NCI-H2196 (cell line): ENCODE measurements at regions not wholly inside any gene's neighbourhood (a gene's known extent, or its start where the extent isn't known, plus 50 kb on each side); places are given as distances from the start of the nearest gene placed in this dataset.
"Not testable (repeated sequence)": the region's sequence is repeated elsewhere in the genome, so short reads cannot be mapped to it uniquely, and the experiment has no call there.

Experiments
- DNase-seq: peaks from one replicate; lab custom pipeline; 2025; ENCODE audit not compliant: unreplicated experiment; lab: John Stamatoyannopoulos, UW

DNA sequence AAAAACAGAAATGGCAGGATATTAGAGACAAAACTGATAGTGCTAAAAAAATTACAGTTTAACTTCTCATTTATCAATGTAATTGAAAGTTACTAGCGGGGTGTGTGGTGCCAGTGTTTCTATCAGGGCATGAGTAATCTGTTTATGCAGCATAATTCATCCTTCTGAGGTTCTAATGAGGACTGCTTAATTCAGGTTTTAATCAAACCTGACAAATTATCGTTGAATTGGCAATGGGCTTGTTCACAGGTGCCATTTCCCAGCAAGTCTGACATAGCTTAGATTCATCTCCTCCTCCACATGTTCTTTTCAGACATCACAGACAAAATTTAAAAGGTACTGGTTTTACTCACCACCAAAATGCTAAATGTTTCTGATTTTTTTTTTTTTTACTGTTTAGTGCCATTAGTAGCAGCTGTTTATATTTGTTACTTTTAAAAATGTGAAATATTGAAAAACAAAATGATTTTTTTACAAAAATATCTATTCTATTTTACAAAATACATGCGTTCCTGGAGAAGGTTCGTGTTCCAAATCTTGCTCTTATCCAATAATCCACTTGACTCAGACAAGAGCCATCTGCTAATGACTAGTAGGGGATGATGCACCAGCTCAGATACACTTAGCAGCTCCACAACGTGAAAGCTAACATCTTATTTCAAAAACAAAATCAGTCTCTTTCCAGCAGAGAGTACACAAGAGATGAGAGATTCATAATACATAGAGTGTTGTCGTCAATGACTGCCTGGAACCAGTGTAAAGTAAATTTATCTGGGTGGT, 447.7 kb upstream of the DPPA4 start:
- no peak for DNase-seq

DNA sequence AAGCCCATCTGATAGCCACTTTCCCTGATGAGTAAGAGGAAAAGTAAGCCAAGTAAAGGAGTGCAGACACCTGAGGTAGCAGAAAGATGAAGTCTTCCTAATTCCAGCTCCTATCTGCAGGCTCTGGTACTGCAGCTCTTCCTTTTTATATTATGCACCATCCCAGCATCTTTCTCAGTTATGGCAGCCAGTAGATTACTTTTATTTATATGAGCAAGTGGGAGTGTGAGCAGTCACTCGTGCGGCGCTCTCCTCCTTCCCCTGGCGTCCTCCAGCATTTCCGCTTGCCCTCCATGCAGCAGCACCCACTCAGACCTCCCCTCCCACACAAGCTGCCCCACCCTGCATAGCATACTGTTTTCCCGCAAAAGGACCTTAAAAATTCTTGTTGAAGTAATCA, 465.9 kb upstream of the DPPA4 start:
- no peak for DNase-seq

- no peak for DNase-seq
Measured at GRCh38 chr3:109804697-109805096, 467.4 kb upstream of the DPPA4 start.

- DNase-seq: no peak
Measured at GRCh38 chr3:109806929-109807328, 469.6 kb upstream of the DPPA4 start.

DNA sequence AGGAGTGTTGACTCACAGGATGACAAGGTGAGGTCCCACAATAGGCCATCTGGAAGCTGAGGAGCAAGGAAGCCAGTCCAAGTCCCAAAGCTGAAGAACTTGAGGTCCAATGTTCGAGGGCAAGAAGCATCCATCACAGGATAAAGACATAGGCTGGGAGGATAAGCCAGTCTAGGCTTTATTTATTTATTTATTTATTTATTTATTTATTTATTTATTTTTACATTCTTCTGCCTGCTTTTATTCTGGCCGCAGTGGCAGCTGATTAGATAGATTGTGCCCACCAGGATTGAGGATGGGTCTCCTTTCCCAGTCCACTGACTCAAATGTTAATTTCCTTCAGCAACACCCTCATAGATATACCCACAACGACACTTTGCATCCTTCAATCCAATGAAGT, 472.2 kb upstream of the DPPA4 start:
- no peak for DNase-seq

- DNase-seq: no peak
Measured at GRCh38 chr3:109818081-109818480, 480.7 kb upstream of the DPPA4 start.

- no peak for DNase-seq
Measured at GRCh38 chr3:109819734-109820133, 482.4 kb upstream of the DPPA4 start.

- DNase-seq: no peak
Measured at GRCh38 chr3:109825971-109826810, 488.8 kb upstream of the DPPA4 start.

DNA sequence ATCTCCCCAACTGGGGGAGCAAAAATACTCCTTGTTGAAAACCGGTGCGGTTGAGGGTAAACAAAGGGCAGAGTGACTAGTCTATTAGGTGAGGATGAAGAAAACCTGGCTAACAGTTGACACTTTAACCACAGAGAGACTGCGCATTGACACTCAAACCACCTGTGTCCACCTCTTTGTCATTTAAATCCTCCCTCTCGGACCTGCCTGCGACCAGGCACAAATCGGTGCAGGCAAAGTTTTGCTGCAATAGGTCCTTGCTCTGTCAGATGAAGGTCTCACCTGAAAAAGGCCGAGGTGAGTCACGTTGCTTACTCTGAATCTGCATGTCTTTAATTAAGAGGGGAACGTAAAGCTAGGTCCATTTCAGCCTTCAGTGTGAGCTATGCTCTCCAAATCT, 494.1 kb upstream of the DPPA4 start:
- no peak for DNase-seq

DNA sequence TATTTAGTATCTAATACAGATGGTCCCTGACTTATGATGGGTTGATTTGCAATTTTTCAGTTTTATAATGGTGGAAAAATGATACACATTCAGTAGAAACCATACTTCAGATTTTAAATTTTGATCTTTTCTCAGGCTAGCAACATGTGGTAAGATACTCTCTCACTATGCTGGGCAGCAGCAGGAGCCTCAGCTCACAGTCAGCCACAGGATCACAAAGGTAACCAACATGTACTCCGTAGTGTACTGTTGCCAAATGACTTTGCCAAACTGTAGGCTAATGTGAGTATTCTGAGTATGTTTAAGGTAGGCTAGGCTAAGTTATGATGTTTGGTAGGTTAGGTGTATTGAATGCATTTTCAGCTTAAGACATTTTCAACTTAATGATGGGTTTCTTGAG, 498.6 kb upstream of the DPPA4 start:
- no peak for DNase-seq

DNA sequence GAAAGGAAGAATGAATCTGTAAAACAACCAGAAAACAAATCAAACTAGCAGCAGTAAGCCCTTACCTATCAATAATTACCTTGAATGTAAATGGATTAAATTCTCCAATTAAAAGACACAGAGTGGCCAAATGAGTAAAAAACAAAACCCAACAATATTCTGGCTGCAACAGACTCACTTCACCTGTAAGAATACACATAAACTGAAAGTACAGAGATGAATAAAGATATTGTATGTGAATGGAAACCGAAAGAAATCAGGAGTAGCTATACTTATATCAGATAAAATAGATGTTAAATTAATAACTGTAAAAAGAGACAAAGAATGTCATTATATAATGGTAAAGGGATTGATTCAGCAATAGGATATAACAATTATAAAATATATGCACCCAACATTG, 514.5 kb upstream of the DPPA4 start:
- DNase-seq: no peak

DNA sequence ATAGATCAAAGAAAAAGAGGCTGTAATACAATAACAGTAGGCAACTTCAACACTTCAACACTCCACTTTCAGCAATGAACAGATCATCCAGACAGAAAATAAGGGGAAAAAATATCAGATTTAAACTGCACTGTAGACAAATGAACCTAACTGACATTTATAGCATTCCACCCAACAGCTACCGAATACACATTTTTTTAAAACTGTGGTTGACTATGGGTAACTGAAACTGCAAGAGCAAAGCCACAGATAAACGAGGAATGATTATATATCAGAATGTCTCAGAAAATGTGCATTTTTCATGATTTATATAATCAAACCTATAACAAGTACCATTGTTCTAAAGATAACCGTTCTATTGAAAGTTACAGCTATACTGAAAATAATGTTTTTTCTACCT, 514.9 kb upstream of the DPPA4 start:
- no peak for DNase-seq

DNA sequence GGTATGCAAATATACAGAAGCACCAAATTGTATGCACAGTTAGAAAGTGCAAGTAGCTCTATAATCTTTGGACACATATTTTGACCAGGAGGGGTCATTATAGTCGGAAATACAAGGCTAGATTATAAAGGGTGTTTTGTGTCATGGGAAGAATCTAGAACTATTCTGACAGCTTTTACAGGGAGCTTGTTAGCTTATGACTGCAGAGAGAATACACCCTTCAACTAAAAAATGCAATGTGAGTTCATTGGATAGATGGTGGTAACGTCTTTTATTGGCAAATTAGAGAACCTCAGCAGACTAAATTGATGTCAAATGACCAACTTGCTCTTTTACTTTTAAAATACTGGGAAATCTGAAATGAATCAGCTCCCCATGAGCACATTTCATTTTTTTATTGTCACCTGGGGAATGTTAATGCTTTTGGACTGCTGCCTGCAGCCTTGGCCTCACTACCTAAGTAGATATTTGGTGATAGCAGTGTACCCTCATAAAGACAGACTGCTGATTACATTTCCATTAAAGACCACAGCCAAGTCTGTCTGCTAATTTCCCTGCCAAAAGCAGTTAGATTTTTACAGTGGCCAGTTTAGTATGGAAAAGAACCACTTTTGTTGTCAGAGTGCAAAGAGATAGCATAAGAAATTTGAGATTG, 515.9 kb upstream of the DPPA4 start:
- no peak for DNase-seq

- no peak for DNase-seq
Measured at GRCh38 chr3:109863701-109864100, 526.4 kb upstream of the DPPA4 start.

DNA sequence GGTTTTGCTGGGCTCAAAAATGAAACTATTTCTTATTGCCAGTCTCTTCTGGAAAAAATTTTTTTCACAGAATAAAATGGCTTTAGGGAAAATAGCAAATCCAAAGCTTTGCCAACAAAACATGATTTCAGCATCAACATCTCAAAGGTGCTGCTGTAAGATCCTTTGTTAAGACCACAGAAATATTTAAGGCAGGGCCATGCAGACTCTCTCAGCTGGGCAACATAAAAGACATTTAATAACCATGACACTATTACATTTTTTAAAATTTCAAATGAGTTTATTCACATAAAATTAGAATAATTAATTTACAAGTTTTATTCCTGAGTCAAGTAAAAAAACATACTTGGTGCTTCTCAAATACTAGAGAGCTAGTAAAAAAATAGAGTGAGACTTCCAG, 527.1 kb upstream of the DPPA4 start:
- no peak for DNase-seq

GRCh38 chr3:109869586-109869985, 532.2 kb upstream of the DPPA4 start:
- no peak for DNase-seq

GRCh38 chr3:109874896-109875708, 537.8 kb upstream of the DPPA4 start:
- DNase-seq: no peak

DNA sequence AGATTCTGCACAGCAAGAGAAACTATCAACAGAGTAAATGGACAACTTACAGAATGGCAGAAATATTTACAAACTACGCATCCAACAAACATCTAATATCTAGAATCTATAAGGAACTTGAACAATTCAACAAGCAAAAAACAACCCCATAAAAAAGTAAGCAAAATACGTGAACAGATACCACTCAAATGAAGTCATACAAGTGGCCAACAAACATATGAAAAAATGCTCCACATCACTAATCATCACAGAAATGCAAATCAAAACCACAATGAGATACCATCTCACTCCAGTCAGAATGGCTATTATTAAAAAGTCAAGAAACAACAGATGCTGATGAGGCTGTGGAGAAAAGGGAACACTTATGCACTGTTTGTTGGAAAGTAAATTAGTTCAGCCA, 540.3 kb upstream of the DPPA4 start:
- DNase-seq: not testable (repeated sequence)

GRCh38 chr3:109882144-109882543, 544.8 kb upstream of the DPPA4 start:
- no peak for DNase-seq

DNA sequence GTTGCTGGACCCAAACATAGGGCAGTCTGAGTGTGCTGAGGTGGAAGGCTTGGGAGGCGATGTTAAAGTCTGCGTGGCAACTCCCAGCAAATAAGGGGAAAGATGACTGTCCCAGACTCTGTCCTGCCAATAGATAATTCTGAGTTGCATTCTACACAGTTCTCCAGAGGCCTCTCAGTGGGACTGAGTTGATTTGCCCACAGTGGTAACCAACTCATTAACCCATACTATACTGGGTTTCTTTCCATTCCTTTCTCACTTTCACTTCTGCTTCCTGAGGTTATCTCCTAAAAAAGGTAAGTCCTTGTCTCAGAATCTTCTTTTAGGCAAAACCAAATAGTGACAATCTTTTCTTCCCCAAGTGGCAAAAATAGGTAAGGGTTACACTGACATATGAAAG, 549.9 kb upstream of the DPPA4 start:
- DNase-seq: no peak

DNA sequence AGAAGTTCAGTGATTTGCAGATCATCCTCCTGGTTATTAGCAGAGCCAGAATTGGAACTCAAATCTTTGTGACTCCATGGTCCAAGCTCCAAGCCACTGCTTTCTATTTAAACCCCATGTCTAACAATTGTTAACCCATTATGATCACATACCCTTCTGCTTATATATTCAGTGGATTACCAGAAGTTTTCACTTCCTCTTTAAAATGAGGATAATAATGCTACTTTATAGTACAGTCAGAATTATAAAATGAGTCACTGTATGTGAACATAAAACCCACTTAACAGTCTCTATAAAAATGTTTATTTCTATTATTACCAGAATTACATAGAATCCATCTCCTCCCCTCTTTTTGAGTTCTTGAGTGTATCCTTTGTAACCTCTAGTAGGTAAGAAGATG, 550.7 kb upstream of the DPPA4 start:
- no peak for DNase-seq
